ENCODE measurements at regions not wholly inside any gene's neighbourhood (a gene's known extent, or its start where the extent isn't known, plus 50 kb on each side); places are given as distances from the start of the nearest gene placed in this dataset.

- no peak for TF ChIP-seq EZH2phosphoT487 (IDR thresholded peaks at IDR 0.05; ENCODE audit: low read length)
- no peak for TF ChIP-seq CTCF (IDR thresholded peaks at IDR 0.05; ENCODE audit: low read length)
These were observed 363.1 kb downstream of the ENC1 start for GRCh38 chr5:74277418-74277817.
